ENCODE measurements at regions not wholly inside any gene's neighbourhood (a gene's known extent, or its start where the extent isn't known, plus 50 kb on each side); places are given as distances from the start of the nearest gene placed in this dataset.

DNA sequence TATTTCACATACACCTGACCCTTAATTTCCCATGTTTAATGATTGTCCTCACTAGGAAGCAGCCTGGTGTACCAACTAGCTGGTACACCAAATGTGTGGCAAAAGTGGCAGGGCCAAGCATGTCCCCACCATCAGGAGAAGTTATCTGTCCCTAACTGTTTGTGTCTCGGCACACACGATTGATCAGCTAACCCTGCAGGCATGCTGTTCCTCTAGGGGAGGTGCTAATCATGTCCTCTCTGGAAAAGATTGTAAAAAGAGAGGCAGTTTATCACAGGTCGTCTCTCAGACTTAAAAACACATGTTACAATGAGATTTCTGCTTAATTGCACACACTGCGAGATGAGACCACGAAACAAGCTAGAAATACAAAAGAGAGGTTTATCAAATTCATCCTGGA lies 342.7 kb downstream of the DIRAS2 start:
- FAIRE-seq (no peak), DNase-seq (ENCODE audit: low read depth, low spot score) (no peak)
- TF ChIP-seq EZH2 (IDR thresholded peaks at IDR 0.05; ENCODE audit: low read length) = no peak
- no peak for TF ChIP-seq CTCF (optimal IDR thresholded peaks at IDR 0.05 in 1 of 3, IDR thresholded peaks at IDR 0.05 in 1 of 3, conservative IDR thresholded peaks at IDR 0.05 in 1 of 3; ENCODE audit: extremely low read depth in 1 of 3, insufficient read depth in 2 of 3, low read length in 3 of 3)
- Histone ChIP-seq H3K27me3 (ENCODE audit: control insufficient read depth, extremely low read depth, insufficient read depth, low read length) (peaks cover 3% of the 10 kb centered on the region), H3K27ac (ENCODE audit: control insufficient read depth, insufficient read depth, low read length) (no peak overlapping the region), H4K20me1 (ENCODE audit: control insufficient read depth, extremely low read depth, insufficient read depth, low read length) (no peaks in the 10 kb centered on the region), H3K79me2 (ENCODE audit: control insufficient read depth, insufficient read depth, low read length) (no peaks in the 10 kb centered on the region), H3K9me3 (ENCODE audit: control insufficient read depth, low read depth, low read length) (no peaks in the 10 kb centered on the region), H3K4me3 (ENCODE audit: control insufficient read depth in 2 of 3, extremely low read depth in 1 of 3, insufficient read depth in 2 of 3, low read depth in 1 of 3, low read length in 3 of 3) (no peak overlapping the region), H3K9ac (ENCODE audit: control insufficient read depth, extremely low read depth, insufficient read depth, low read length) (no peak overlapping the region), H3K36me3 (ENCODE audit: control insufficient read depth in 2 of 2, extremely low read depth in 1 of 2, insufficient read depth in 2 of 2, low read length in 2 of 2) (no peaks in the 10 kb centered on the region), H3K4me2 (ENCODE audit: control insufficient read depth, extremely low read depth, insufficient read depth, low read depth, low read length) (no peak overlapping the region), H3K9me1 (ENCODE audit: control insufficient read depth, extremely low read depth, insufficient read depth, low read length) (no peaks in the 10 kb centered on the region), H3K4me1 (ENCODE audit: control insufficient read depth, extremely low read depth, insufficient read depth, low read length) (peaks cover 13% of the 10 kb centered on the region), H2AFZ (ENCODE audit: control insufficient read depth, low read length) (peak overlapping the region; percentile 31)
- dilution Hi-C loops (cut with MboI; ENCODE audit: extremely low pct_ligation_motif_present, low sequenced_read_pairs) = no loop called here

DNA sequence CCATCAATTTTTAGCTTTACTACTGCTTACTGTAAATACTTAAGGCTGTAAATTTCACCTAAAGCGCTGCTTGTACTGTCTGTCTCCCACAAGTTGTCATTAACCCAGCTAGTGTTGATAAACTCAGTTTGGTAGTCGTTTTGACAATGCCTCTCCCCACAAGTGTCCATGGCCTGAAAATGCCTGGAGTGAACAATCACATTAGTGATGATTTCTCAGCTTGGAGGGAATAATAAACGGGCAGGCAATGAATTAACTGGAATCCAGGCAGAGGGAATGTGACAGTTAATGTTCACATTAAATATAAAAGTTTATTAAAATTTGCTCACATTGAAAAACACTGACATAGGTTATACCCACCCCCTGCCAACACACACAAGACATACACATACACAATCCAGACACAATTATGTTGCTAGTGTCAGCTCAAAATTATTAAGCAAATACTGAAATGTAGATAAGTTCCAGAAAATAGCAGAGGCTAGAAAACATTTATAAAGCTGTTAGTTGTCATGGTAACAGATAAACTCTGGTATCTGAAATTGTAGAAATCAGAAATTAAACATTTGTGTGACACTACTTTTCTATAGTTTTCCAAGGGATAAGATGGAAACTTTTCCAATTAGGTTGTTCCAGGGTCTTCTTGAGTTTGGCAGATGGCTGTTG lies 341.9 kb downstream of the DIRAS2 start:
- Histone ChIP-seq H3K36me3 (ENCODE audit: control insufficient read depth in 2 of 2, extremely low read depth in 1 of 2, insufficient read depth in 2 of 2, low read length in 2 of 2) (no peaks in the 10 kb centered on the region), H3K27ac (ENCODE audit: control insufficient read depth, insufficient read depth, low read length) (peak overlapping the region; percentile 41), H3K4me1 (ENCODE audit: control insufficient read depth, extremely low read depth, insufficient read depth, low read length) (peaks cover 16% of the 10 kb centered on the region), H3K79me2 (ENCODE audit: control insufficient read depth, insufficient read depth, low read length) (no peaks in the 10 kb centered on the region), H3K9ac (ENCODE audit: control insufficient read depth, extremely low read depth, insufficient read depth, low read length) (peak overlapping the region; percentile 4), H2AFZ (ENCODE audit: control insufficient read depth, low read length) (peak overlapping the region; percentile 49), H3K9me1 (ENCODE audit: control insufficient read depth, extremely low read depth, insufficient read depth, low read length) (no peaks in the 10 kb centered on the region), H3K4me2 (ENCODE audit: control insufficient read depth, extremely low read depth, insufficient read depth, low read depth, low read length) (peak overlapping the region; percentile 43), H4K20me1 (ENCODE audit: control insufficient read depth, extremely low read depth, insufficient read depth, low read length) (no peaks in the 10 kb centered on the region), H3K9me3 (ENCODE audit: control insufficient read depth, low read depth, low read length) (no peaks in the 10 kb centered on the region), H3K27me3 (ENCODE audit: control insufficient read depth, extremely low read depth, insufficient read depth, low read length) (peaks cover 3% of the 10 kb centered on the region), H3K4me3 (ENCODE audit: control insufficient read depth in 2 of 3, extremely low read depth in 1 of 3, insufficient read depth in 2 of 3, low read depth in 1 of 3, low read length in 3 of 3) (no peak overlapping the region)
- FAIRE-seq (no peak), DNase-seq (ENCODE audit: low read depth, low spot score) (no peak)
- dilution Hi-C loops (cut with MboI; ENCODE audit: extremely low pct_ligation_motif_present, low sequenced_read_pairs) = no loop called here
- TF ChIP-seq EZH2 (IDR thresholded peaks at IDR 0.05; ENCODE audit: low read length) (no peak), CTCF (optimal IDR thresholded peaks at IDR 0.05 in 1 of 3, IDR thresholded peaks at IDR 0.05 in 1 of 3, conservative IDR thresholded peaks at IDR 0.05 in 1 of 3; ENCODE audit: extremely low read depth in 1 of 3, insufficient read depth in 2 of 3, low read length in 3 of 3) (no peak)

Measured in keratinocyte (primary cell).